Mucosa of descending colon (tissue), 3 donors: ENCODE measurements at regions not wholly inside any gene's neighbourhood (a gene's known extent, or its start where the extent isn't known, plus 50 kb on each side); places are given as distances from the start of the nearest gene placed in this dataset.

Experiments
- ATAC-seq: fragments of 200-7000 bp; cut with Tn5 transposase; one replicate; pipeline ENCODE4 v1.9.1; 2020; ENCODE audit warnings: mild to moderate bottlenecking, moderate library complexity
- DNase-seq, 3 donors: peaks; one replicate each; pipeline ENCODE4 v3.0.0-alpha.2; 2020
- H3K36me3 ChIP-seq: fragments of 200-600 bp; one replicate; pipeline ENCODE4 v1.8.0; 2021; ENCODE audit warnings: low read depth, mild to moderate bottlenecking
- H3K4me1 ChIP-seq: fragments of 200-600 bp; one replicate; pipeline ENCODE4 v1.8.0; 2021; ENCODE audit warnings: low read depth, mild to moderate bottlenecking
- H3K4me3 ChIP-seq: fragments of 200-600 bp; one replicate; pipeline ENCODE4 v1.8.0; 2021; ENCODE audit warnings: mild to moderate bottlenecking
- H3K9me3 ChIP-seq: fragments of 200-600 bp; one replicate; pipeline ENCODE4 v1.8.0; 2021; ENCODE audit warnings: mild to moderate bottlenecking
- CTCF ChIP-seq: fragments of 200-600 bp; IDR thresholded peaks from one replicate; pipeline ENCODE4 v1.8.0; 2022; ENCODE audit warnings: antibody characterized with exemption, mild to moderate bottlenecking
- intact Hi-C, 2 donors: fragments of 100-400 bp; cut with DNase I in 1 of 2; cut with micrococcal nuclease in 1 of 2; formaldehyde crosslinking; loops; one replicate each; pipeline versions ENCODE4 v1.11.0 to v1.11.1; 2022; cut with DNase I, micrococcal nuclease
- donor health status: DM: no; HTN: no; CAD: no; lungs with moderate emphysema.
- donor health status: DM: no; HTN: no; CAD: no.
- donor health status: DM: no; HTN: yes; CAD: no.

GRCh38 chr11:41784513-41785335 lies 325.3 kb upstream of the LRRC4C start:
- ATAC-seq: peak; percentile 99
- Histone ChIP-seq H3K4me1 (no peaks in the 10 kb centered on the region), H3K36me3 (no peaks in the 10 kb centered on the region), H3K9me3 (peaks cover 8% of the 10 kb centered on the region), H3K4me3 (no peak overlapping the region)
- no peak for TF ChIP-seq CTCF
- peak in 1 of 3 donors; percentile 36 for DNase-seq
- intact Hi-C loops: no loop called here

GRCh38 chr11:41786087-41786486 lies 326.6 kb upstream of the LRRC4C start:
- peaks cover 8% of the 10 kb centered on the region for H3K9me3 ChIP-seq
- ATAC-seq (no peak), DNase-seq (no peak)
- no peak overlapping the region for H3K4me3 ChIP-seq
- intact Hi-C loops: no loop called here
- no peaks in the 10 kb centered on the region for H3K4me1 ChIP-seq
- H3K36me3 ChIP-seq: no peaks in the 10 kb centered on the region
- no peak for TF ChIP-seq CTCF

- Histone ChIP-seq H3K4me1 (no peaks in the 10 kb centered on the region), H3K4me3 (no peak overlapping the region), H3K36me3 (no peaks in the 10 kb centered on the region), H3K9me3 (peaks cover 8% of the 10 kb centered on the region)
- TF ChIP-seq CTCF: no peak
- no peak for ATAC-seq
- intact Hi-C loops: no loop called here
- DNase-seq: peak in 1 of 3 donors; percentile 40
Observed at GRCh38 chr11:41788177-41788576, 328.7 kb upstream of the LRRC4C start.

- Histone ChIP-seq H3K36me3 (no peaks in the 10 kb centered on the region), H3K4me1 (no peaks in the 10 kb centered on the region), H3K4me3 (no peak overlapping the region), H3K9me3 (peaks cover 8% of the 10 kb centered on the region)
- ATAC-seq (no peak), DNase-seq (no peak)
- no peak for TF ChIP-seq CTCF
- intact Hi-C loops: no loop called here
Observed at GRCh38 chr11:41789376-41789775, 329.9 kb upstream of the LRRC4C start.

GRCh38 chr11:41795004-41795403 lies 335.6 kb upstream of the LRRC4C start:
- intact Hi-C loops: no loop called here
- ATAC-seq (no peak), DNase-seq (no peak)
- no peaks in the 10 kb centered on the region for H3K36me3 ChIP-seq
- H3K4me1 ChIP-seq: no peaks in the 10 kb centered on the region
- peaks cover 4% of the 10 kb centered on the region for H3K9me3 ChIP-seq
- no peak overlapping the region for H3K4me3 ChIP-seq
- TF ChIP-seq CTCF: no peak
